HG03378 (cell line): ENCODE measurements at regions not wholly inside any gene's neighbourhood (a gene's known extent, or its start where the extent isn't known, plus 50 kb on each side); places are given as distances from the start of the nearest gene placed in this dataset.
A peak's percentile ranks its signal among the peaks of the same experiment; 100 is the strongest.
"Not testable (repeated sequence)": the region's sequence is repeated elsewhere in the genome, so short reads cannot be mapped to it uniquely, and the experiment has no call there.

Experiments
- ATAC-seq: cut with Tn5 transposase; IDR thresholded peaks from one replicate; pipeline ENCODE4 v1.9.1; 2021; ENCODE audit warnings: mild to moderate bottlenecking, moderate library complexity; ENCODE audit not compliant: unreplicated experiment

GRCh38 chr3:80994767-80995166, 766.7 kb downstream of the GBE1 start:
- ATAC-seq, result no peak

GRCh38 chr3:80994085-80994665, 767.3 kb downstream of the GBE1 start:
- no peak for ATAC-seq

GRCh38 chr3:80993241-80993945, 768.1 kb downstream of the GBE1 start:
- ATAC-seq, result peak; percentile 75

DNA sequence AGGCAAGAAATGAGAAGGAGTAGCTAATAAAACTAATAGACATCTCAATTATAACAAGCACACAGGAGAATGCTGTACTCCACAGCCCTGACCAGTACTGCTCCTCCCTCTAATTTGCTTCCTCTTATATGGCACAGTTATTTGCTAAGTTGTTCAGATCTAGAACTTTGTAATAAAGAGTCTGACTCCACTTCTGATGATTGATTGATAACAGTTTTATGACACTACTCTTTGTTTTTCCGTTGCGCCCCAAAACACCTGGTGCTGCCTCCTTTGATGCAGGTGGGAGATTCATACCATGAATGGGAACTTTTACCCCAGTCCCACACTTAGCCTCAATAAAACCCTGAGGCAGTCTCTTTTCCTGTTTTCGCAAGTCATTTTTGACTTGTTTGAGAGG, 777.7 kb downstream of the GBE1 start:
- ATAC-seq, result no peak

- ATAC-seq, result no peak
Observed at GRCh38 chr3:80978216-80978969, 783.1 kb downstream of the GBE1 start.

GRCh38 chr3:80970292-80970691, 791.2 kb downstream of the GBE1 start:
- no peak for ATAC-seq

GRCh38 chr3:80929576-80929975, 831.9 kb downstream of the GBE1 start:
- ATAC-seq, result no peak

DNA sequence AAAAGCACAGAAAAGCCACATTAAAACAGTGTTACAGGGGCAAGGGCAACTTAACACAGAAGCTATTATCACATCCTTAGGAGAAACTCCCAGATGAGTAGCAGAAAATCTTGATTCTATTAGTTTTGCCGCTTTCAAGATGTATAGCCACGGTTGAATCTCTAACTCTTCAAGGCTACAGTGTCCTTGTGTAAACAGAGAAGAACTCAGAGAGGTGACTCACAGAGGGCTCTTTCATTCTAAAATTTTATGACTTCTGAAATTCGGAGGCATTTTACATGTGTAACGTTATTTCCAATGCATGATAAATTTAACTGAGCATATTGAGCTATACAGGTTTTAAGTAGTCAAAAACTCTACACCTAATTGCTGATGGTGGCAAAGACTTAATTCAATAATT, 846.6 kb downstream of the GBE1 start:
- no peak for ATAC-seq

GRCh38 chr3:80898211-80898610, 863.2 kb downstream of the GBE1 start:
- no peak for ATAC-seq

GRCh38 chr3:80897005-80897404, 864.4 kb downstream of the GBE1 start:
- ATAC-seq, result not testable (repeated sequence)

DNA sequence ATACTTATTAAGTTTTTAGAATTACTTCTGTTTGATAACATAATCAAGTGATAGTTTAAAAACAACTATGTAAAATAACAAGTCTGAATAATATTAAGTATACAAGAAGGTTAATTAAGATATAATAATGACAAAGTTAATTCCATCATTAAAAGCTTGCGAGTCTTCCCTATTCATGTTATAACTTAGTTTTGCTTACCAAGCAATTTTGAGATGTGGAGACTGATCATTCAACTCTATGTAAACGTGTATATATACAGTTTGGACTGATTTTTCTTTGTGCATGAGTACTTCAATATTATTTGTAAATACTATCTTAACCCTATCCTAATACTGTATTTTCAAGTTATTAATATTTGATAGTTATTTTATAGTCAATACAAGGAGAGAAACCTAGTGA, 870.9 kb downstream of the GBE1 start:
- ATAC-seq, result no peak

DNA sequence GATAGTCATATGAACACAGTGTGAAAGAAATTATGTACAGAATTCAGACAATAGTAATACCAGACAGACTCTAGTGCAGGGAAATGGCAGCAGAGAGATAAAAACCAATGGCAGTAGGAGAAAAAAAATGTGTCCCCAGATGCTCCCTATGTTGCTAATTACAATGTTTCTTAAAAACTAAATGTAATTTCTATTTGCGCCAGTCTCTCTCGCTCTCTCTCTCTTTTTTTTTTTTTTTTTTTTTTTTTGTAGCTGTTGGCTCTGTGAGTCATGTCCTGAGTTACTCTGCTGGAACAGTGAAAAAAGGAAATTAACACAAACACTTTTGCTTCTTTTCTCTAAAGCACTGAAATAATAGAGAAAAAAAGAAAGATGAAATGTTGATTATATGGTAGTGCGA, 871.9 kb downstream of the GBE1 start:
- ATAC-seq, result no peak

- ATAC-seq, result no peak
Observed at GRCh38 chr3:80870476-80871041, 890.9 kb downstream of the GBE1 start.

GRCh38 chr3:80855482-80855881, 906.0 kb downstream of the GBE1 start:
- no peak for ATAC-seq

- no peak for ATAC-seq
Observed at GRCh38 chr3:80836395-80836794, 925.0 kb downstream of the GBE1 start.

- no peak for ATAC-seq
Observed at GRCh38 chr3:80807577-80807976, 953.9 kb downstream of the GBE1 start.

GRCh38 chr3:80806673-80807072, 954.8 kb downstream of the GBE1 start:
- ATAC-seq, result no peak

GRCh38 chr3:80788914-80789313, 972.5 kb downstream of the GBE1 start:
- ATAC-seq, result no peak

DNA sequence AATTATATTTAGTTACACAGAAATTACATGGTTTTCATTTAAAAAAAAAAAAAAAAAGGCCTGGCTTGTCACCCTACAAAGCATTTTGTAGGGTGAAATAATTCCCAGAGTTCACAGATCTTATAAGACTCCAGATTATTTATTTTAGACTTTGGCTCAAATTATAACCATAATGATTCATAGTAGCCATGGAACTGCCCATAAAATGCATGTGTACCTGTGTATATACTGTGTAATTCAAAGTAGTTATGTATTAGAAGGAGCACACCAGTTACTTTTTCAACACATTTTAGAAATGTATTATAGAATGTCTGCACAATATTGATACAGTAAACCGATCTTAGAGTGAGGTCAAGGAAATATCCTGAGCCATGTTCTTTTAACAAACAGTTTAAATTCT, 975.6 kb downstream of the GBE1 start:
- no peak for ATAC-seq

GRCh38 chr3:80785475-80785874, 976.0 kb downstream of the GBE1 start:
- no peak for ATAC-seq

DNA sequence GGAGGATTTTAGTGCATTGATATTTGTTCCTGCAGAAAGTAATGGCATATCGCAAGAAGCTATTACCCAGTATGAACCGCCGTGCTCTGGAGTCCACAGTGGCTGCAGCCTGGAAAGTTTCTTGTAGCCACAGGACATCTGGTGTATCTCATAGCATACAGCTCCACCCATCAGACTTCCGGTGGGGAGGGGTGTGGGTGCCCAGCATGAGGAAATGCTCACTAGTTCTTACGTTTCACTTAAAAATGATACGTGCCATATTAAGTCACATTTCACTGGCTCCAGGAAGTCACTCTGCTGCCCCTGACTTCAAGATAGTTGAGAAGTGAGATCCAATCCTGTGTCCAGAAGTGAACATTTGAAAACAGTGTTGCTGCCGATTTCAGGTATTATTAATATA, 990.4 kb downstream of the GBE1 start:
- no peak for ATAC-seq
